H7 (cell line): ENCODE measurements at regions not wholly inside any gene's neighbourhood (a gene's known extent, or its start where the extent isn't known, plus 50 kb on each side); places are given as distances from the start of the nearest gene placed in this dataset.
A peak's percentile ranks its signal among the peaks of the same experiment; 100 is the strongest.
"Not testable (repeated sequence)": the region's sequence is repeated elsewhere in the genome, so short reads cannot be mapped to it uniquely, and the experiment has no call there.

ENCODE experiments used
- DNase-seq: peaks from one replicate; pipeline ENCODE4 v3.0.0; 2012
- H3K27me3 ChIP-seq: 2 replicates; pipeline ENCODE4 v1.6.0; 2011; ENCODE audit warnings: mild to moderate bottlenecking, low read length; ENCODE audit not compliant: control insufficient read depth, insufficient read depth
- H3K36me3 ChIP-seq: replicated peaks from 2 replicates; pipeline ENCODE4 v1.5.1; 2011; ENCODE audit warnings: low read length; ENCODE audit not compliant: control insufficient read depth, insufficient read depth
- H3K4me3 ChIP-seq: 2 replicates; pipeline ENCODE4 v1.5.1; 2011; ENCODE audit warnings: low read depth, mild to moderate bottlenecking, control low read depth, low read length, moderate library complexity; ENCODE audit not compliant: insufficient read depth

GRCh38 chr19:27974082-27974513 is 1238.9 kb downstream of the UQCRFS1 start:
- no peaks in the 10 kb centered on the region for H3K27me3 ChIP-seq
- DNase-seq, result peak; percentile 39
- H3K36me3 ChIP-seq, result no peaks in the 10 kb centered on the region
- H3K4me3 ChIP-seq, result no peak overlapping the region

GRCh38 chr19:27972291-27973040 is 1240.5 kb downstream of the UQCRFS1 start:
- Histone ChIP-seq H3K4me3 (no peak overlapping the region), H3K27me3 (no peaks in the 10 kb centered on the region), H3K36me3 (no peaks in the 10 kb centered on the region)
- DNase-seq, result no peak

GRCh38 chr19:27971869-27972268 is 1241.1 kb downstream of the UQCRFS1 start:
- H3K4me3 ChIP-seq, result no peak overlapping the region
- no peaks in the 10 kb centered on the region for H3K36me3 ChIP-seq
- DNase-seq, result no peak
- no peaks in the 10 kb centered on the region for H3K27me3 ChIP-seq

DNA sequence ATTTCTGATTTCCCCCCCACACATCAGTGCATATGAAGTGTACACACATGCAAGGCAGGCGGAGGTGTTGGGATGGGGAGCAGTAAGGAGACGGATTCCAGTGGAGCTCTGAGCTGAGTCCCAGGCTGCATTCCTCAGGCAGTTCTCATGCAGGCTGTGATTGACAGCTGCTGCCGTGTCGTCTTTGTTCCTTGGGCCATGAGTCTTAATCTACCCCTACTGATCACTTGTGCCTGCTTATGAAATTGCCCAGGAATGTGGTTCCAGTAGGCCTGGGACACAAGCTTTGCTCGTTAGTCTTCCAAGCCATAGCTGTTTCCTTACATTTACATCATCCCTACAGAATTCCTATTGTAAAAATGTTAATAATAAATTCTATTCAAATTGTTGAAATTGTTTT is 1241.9 kb downstream of the UQCRFS1 start:
- Histone ChIP-seq H3K4me3 (no peak overlapping the region), H3K36me3 (no peaks in the 10 kb centered on the region), H3K27me3 (no peaks in the 10 kb centered on the region)
- DNase-seq, result peak; percentile 26

- no peak for DNase-seq
- Histone ChIP-seq H3K27me3 (no peaks in the 10 kb centered on the region), H3K4me3 (no peak overlapping the region), H3K36me3 (no peaks in the 10 kb centered on the region)
Observed at GRCh38 chr19:27966390-27966816, 1246.5 kb downstream of the UQCRFS1 start.

DNA sequence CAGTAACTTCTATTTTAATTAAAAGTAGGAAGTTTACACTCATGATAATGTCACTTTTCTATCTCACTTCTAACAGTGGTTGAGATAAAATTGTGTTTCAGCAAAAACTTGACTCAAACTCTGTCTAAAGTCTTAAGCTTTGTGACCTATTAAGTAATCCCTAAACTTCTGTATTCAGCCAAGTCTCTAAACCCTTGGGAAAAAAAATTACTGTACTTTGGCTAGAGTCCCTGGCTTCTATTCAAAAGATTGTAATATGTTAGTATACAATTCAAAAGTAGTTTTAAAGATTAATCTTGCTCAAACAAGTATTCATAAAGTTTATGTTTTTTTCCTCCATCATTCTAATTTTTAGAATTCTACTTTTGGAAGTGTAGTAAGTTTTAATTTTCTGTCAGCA is 1248.8 kb downstream of the UQCRFS1 start:
- Histone ChIP-seq H3K4me3 (no peak overlapping the region), H3K36me3 (no peaks in the 10 kb centered on the region), H3K27me3 (no peaks in the 10 kb centered on the region)
- DNase-seq, result no peak

- H3K4me3 ChIP-seq, result no peak overlapping the region
- H3K27me3 ChIP-seq, result no peaks in the 10 kb centered on the region
- no peaks in the 10 kb centered on the region for H3K36me3 ChIP-seq
- DNase-seq, result no peak
Observed at GRCh38 chr19:27962264-27962663, 1250.7 kb downstream of the UQCRFS1 start.

DNA sequence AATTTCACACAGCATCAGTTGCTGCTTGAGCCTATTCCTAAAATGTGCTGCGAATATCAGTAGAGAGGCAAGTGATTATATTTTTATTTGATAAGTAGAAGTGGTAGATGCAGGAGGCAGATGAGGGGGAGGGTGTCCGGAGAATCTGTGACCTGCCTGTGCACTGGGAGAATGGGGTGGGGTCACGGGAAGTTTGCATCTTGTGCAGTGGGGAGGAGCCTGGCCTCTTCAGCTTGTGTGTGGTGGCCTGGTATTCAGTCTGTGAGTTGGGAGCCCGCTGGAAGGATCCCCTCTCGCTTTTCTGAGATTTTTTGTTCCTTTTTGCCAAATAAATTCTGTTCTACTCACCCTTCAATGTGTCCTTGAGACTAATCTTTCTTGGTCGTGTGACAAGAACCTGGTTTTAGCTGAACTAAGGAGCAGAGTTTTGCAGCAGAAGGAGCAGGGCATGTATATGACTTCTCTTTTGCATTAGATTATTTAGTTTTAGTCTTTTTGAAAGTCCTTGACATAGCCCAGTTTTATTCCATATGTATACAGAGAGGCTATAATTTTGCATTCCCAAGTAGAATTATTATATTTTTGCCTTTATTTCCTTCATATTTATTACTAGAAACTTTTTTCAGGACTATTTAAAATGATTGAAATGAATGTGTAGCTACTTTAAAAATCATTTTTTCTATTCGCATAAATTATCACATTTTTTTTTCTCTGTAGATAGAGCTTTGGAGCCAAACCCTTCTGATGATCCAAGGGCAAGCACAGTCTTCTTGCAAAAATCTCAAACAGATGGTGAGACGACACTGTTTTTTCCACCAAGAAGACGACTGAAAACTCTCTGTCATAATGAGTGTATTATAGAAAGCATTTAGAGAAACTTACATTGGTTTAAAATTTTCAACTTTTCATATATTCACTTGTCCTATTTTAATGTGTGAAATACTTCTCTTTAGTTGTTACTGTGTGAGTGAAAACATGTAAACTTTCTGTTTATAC is 1257.2 kb downstream of the UQCRFS1 start:
- Histone ChIP-seq H3K36me3 (no peaks in the 10 kb centered on the region), H3K4me3 (no peak overlapping the region), H3K27me3 (no peaks in the 10 kb centered on the region)
- no peak for DNase-seq

DNA sequence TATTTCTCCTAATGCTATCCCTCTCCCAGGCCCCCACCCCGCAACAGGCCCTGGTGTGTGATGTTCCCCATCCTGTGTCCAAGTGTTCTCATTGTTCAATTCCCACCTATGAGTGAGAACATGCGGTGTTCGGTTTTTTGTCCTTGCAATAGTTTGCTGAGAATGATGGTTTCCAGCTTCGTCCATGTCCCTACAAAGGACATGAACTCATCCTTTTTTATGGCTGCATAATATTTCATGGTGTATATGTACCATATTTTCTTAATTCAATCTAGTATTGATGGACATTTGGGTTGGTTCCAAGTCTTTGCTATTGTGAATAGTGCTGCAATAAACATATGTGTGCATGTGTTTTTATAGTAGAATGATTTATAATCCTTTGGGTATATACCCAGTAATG is 1270.3 kb downstream of the UQCRFS1 start:
- H3K36me3 ChIP-seq, H3K27me3 ChIP-seq, H3K4me3 ChIP-seq, DNase-seq: not testable (repeated sequence)

DNA sequence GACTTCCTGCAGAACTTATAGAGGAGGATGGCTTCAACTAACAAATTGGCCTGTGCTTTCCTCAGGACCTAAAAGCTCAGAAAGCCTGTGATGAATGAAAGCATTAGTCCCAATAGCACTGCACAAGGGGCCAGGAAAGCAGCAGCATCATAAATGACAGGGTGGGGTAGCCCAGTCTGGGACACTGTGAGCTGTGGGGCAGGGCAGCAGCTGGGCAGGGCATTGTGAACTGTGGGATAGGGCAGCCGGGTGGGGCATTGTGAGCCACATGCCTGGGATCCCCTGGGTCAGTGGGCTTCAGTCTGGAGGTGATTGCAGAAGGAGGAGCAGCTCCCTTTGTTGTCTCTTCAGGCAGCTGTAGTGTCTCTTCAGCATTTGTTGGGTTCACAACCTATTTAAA is 1276.8 kb downstream of the UQCRFS1 start:
- no peak for DNase-seq

GRCh38 chr19:27935669-27936068 is 1277.3 kb downstream of the UQCRFS1 start:
- H3K36me3 ChIP-seq, result no peaks in the 10 kb centered on the region
- no peak overlapping the region for H3K4me3 ChIP-seq
- no peak for DNase-seq
- no peaks in the 10 kb centered on the region for H3K27me3 ChIP-seq

More for the DNA sequence above, 1276.8 kb downstream of the UQCRFS1 start:
- Histone ChIP-seq H3K4me3 (no peak overlapping the region), H3K27me3 (no peaks in the 10 kb centered on the region), H3K36me3 (no peaks in the 10 kb centered on the region)

GRCh38 chr19:27929399-27929798 is 1283.6 kb downstream of the UQCRFS1 start:
- Histone ChIP-seq H3K36me3 (no peaks in the 10 kb centered on the region), H3K4me3 (no peak overlapping the region), H3K27me3 (no peaks in the 10 kb centered on the region)
- DNase-seq, result no peak

GRCh38 chr19:27925202-27925601 is 1287.7 kb downstream of the UQCRFS1 start:
- Histone ChIP-seq H3K27me3 (no peaks in the 10 kb centered on the region), H3K4me3 (no peak overlapping the region), H3K36me3 (no peaks in the 10 kb centered on the region)
- no peak for DNase-seq

DNA sequence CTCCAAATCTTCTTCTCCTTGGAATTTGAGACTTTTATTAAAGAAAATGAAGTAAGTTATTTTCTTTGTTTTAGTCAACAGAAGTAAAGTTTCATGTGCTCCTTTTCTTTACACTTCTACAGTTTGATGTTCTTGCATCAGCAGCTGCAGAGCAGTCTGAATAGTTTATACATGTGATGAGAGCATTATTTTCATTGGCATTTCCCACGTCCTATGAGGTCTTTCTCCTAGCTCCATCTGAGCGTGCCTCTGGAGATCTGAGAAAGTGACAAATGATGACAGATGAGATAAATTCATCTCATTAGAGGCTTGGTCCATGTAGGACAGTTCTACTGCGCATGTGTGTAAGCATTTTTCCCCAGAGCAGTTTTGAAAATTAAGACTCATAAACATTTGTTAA is 1290.0 kb downstream of the UQCRFS1 start:
- DNase-seq, result no peak
- no peak overlapping the region for H3K4me3 ChIP-seq
- no peaks in the 10 kb centered on the region for H3K27me3 ChIP-seq
- H3K36me3 ChIP-seq, result no peaks in the 10 kb centered on the region

GRCh38 chr19:27920774-27921173 is 1292.2 kb downstream of the UQCRFS1 start:
- no peaks in the 10 kb centered on the region for H3K36me3 ChIP-seq
- H3K4me3 ChIP-seq, result no peak overlapping the region
- no peak for DNase-seq
- no peaks in the 10 kb centered on the region for H3K27me3 ChIP-seq
